Testis (tissue), 2 donors: ENCODE measurements at regions not wholly inside any gene's neighbourhood (a gene's known extent, or its start where the extent isn't known, plus 50 kb on each side); places are given as distances from the start of the nearest gene placed in this dataset.
"Not testable (repeated sequence)": the region's sequence is repeated elsewhere in the genome, so short reads cannot be mapped to it uniquely, and the experiment has no call there.

Experiments
- DNase-seq: peaks from one replicate; pipeline ENCODE4 v3.0.0-alpha.2; 2019
- H3K27ac ChIP-seq, 2 donors: fragments of 200-600 bp; sonication (generic); one replicate each; pipeline ENCODE4 v1.5.1; 2019
- H3K27me3 ChIP-seq: fragments of 200-600 bp; sonication (generic); one replicate; pipeline ENCODE4 v1.5.1; 2019
- H3K36me3 ChIP-seq: fragments of 200-600 bp; sonication (generic); one replicate; pipeline ENCODE4 v1.5.1; 2017; ENCODE audit warnings: low read depth; ENCODE audit errors: missing control alignments
- H3K4me1 ChIP-seq: fragments of 200-600 bp; sonication (generic); one replicate; pipeline ENCODE4 v1.5.1; 2019
- H3K4me3 ChIP-seq, 2 donors: fragments of 200-600 bp; sonication (generic); one replicate each; pipeline ENCODE4 v1.5.1; 2017 to 2019
- H3K9me3 ChIP-seq: fragments of 200-600 bp; sonication (generic); one replicate; pipeline ENCODE4 v1.5.1; 2017
- CTCF ChIP-seq, 3 experiments: fragments of 450-650 bp in 2 of 3; fragments of 200-600 bp in 1 of 3; sonication (generic) in 1 of 3; IDR thresholded peaks; one replicate each; pipeline ENCODE4 v1.5.1; 2016 to 2019; ENCODE audit warnings: antibody characterized with exemption in 3 of 3, mild to moderate bottlenecking in 2 of 3, moderate library complexity in 1 of 3
- POLR2A ChIP-seq: fragments of 450-650 bp; IDR thresholded peaks from one replicate; pipeline ENCODE4 v1.6.1; 2017; ENCODE audit warnings: antibody characterized with exemption, mild to moderate bottlenecking, moderate library complexity
- WGBS, 2 donors: methylation state at CpG; one replicate each; pipeline ENCODE4 v1.1.5; 2018; 5-methylcytosine and 5-hydroxymethylcytosine counted together
- intact Hi-C: fragments of 100-400 bp; cut with DNase I; formaldehyde crosslinking; loops from one replicate; pipeline ENCODE4 v1.15.1; 2023; ENCODE audit warnings: low total_unique reads

- WGBS, 2 donors: 65 to 78% methylated on average over 1 of the region's 1 CpG
- Histone ChIP-seq H3K4me1 (no peaks in the 10 kb centered on the region), H3K4me3 (no peak overlapping the region), H3K27me3 (no peaks in the 10 kb centered on the region), H3K9me3 (no peaks in the 10 kb centered on the region), H3K27ac (no peak overlapping the region), H3K36me3 (no peaks in the 10 kb centered on the region)
- intact Hi-C loops: no loop called here
- DNase-seq: no peak
- no peak for TF ChIP-seq POLR2A
- TF ChIP-seq CTCF (IDR thresholded peaks at IDR 0.05): no peak
These were observed 250.8 kb upstream of the DLGAP1 start for GRCh38 chr18:4705894-4706293.

- Histone ChIP-seq H3K4me3 (no peak overlapping the region), H3K4me1 (no peaks in the 10 kb centered on the region), H3K36me3 (no peaks in the 10 kb centered on the region), H3K27me3 (no peaks in the 10 kb centered on the region), H3K27ac (no peak overlapping the region), H3K9me3 (no peaks in the 10 kb centered on the region)
- WGBS, 2 donors: 44 to 46% methylated on average over 3 of the region's 3 CpGs
- TF ChIP-seq POLR2A (no peak), CTCF (IDR thresholded peaks at IDR 0.05) (no peak)
- intact Hi-C loops: no loop called here
- no peak for DNase-seq
These were observed 249.7 kb upstream of the DLGAP1 start for GRCh38 chr18:4704781-4705180.

GRCh38 chr18:4691836-4692235 is 236.7 kb upstream of the DLGAP1 start:
- Histone ChIP-seq H3K27ac (no peak overlapping the region), H3K27me3 (no peaks in the 10 kb centered on the region), H3K4me1 (no peaks in the 10 kb centered on the region), H3K4me3 (no peak overlapping the region), H3K9me3 (no peaks in the 10 kb centered on the region), H3K36me3 (no peaks in the 10 kb centered on the region)
- DNase-seq: no peak
- TF ChIP-seq CTCF (IDR thresholded peaks at IDR 0.05): no peak
- no peak for TF ChIP-seq POLR2A
- intact Hi-C loops: no loop called here
- 92 to 94% methylated on average over 17 of the region's 17 CpGs for WGBS, 2 donors

GRCh38 chr18:4678685-4679084 is 223.6 kb upstream of the DLGAP1 start:
- H3K4me3 ChIP-seq, H3K4me1 ChIP-seq, H3K27ac ChIP-seq, DNase-seq, intact Hi-C loops, H3K27me3 ChIP-seq, H3K9me3 ChIP-seq, H3K36me3 ChIP-seq: not testable (repeated sequence)
- WGBS, 2 donors: 65 to 91% methylated on average over 5 of the region's 5 CpGs

GRCh38 chr18:4677006-4677405 is 221.9 kb upstream of the DLGAP1 start:
- DNase-seq: no peak
- H3K4me3 ChIP-seq: no peak overlapping the region
- H3K27ac ChIP-seq: no peak overlapping the region
- 41 to 68% methylated on average over 3 of the region's 3 CpGs for WGBS, 2 donors
- intact Hi-C loops: no loop called here
- H3K27me3 ChIP-seq: no peaks in the 10 kb centered on the region
- TF ChIP-seq POLR2A (no peak), CTCF (IDR thresholded peaks at IDR 0.05) (no peak)
- no peaks in the 10 kb centered on the region for H3K9me3 ChIP-seq
- no peaks in the 10 kb centered on the region for H3K4me1 ChIP-seq
- no peaks in the 10 kb centered on the region for H3K36me3 ChIP-seq
